ENCODE measurements at regions not wholly inside any gene's neighbourhood (a gene's known extent, or its start where the extent isn't known, plus 50 kb on each side); places are given as distances from the start of the nearest gene placed in this dataset.

GRCh38 chr11:97937501-97937900 lies 1083.2 kb upstream of the CNTN5 start:
- no peak for DNase-seq
- no peaks in the 10 kb centered on the region for H3K27me3 ChIP-seq
- H3K27ac ChIP-seq = no peak overlapping the region
- H3K9me3 ChIP-seq = no peaks in the 10 kb centered on the region
- H3K4me1 ChIP-seq = no peaks in the 10 kb centered on the region
- no peaks in the 10 kb centered on the region for H3K36me3 ChIP-seq
- TF ChIP-seq POLR2A (IDR thresholded peaks at IDR 0.05) = no peak
- no peak for TF ChIP-seq CTCF (IDR thresholded peaks at IDR 0.05)
- H3K4me3 ChIP-seq = no peak overlapping the region

- Histone ChIP-seq H3K4me1 (no peaks in the 10 kb centered on the region), H3K27me3 (no peaks in the 10 kb centered on the region), H3K4me3 (no peak overlapping the region), H3K27ac (no peak overlapping the region), H3K9me3 (no peaks in the 10 kb centered on the region), H3K36me3 (no peaks in the 10 kb centered on the region)
- TF ChIP-seq POLR2A (IDR thresholded peaks at IDR 0.05) (no peak), CTCF (IDR thresholded peaks at IDR 0.05) (no peak)
- no peak for DNase-seq
These were observed 1082.0 kb upstream of the CNTN5 start for GRCh38 chr11:97938789-97939188.

- Histone ChIP-seq H3K4me1 (no peaks in the 10 kb centered on the region), H3K27ac (no peak overlapping the region), H3K4me3 (no peak overlapping the region), H3K9me3 (no peaks in the 10 kb centered on the region), H3K36me3 (no peaks in the 10 kb centered on the region), H3K27me3 (no peaks in the 10 kb centered on the region)
- TF ChIP-seq CTCF (IDR thresholded peaks at IDR 0.05) (no peak), POLR2A (IDR thresholded peaks at IDR 0.05) (no peak)
- DNase-seq = no peak
These were observed 1077.3 kb upstream of the CNTN5 start for GRCh38 chr11:97943493-97943892.

- H3K27ac ChIP-seq = no peak overlapping the region
- DNase-seq = no peak
- no peak overlapping the region for H3K4me3 ChIP-seq
- TF ChIP-seq POLR2A (IDR thresholded peaks at IDR 0.05) (no peak), CTCF (IDR thresholded peaks at IDR 0.05) (no peak)
- no peaks in the 10 kb centered on the region for H3K9me3 ChIP-seq
- no peaks in the 10 kb centered on the region for H3K27me3 ChIP-seq
- no peaks in the 10 kb centered on the region for H3K4me1 ChIP-seq
- no peaks in the 10 kb centered on the region for H3K36me3 ChIP-seq
These were observed 1072.0 kb upstream of the CNTN5 start for GRCh38 chr11:97948793-97949192.

- no peak for TF ChIP-seq CTCF (IDR thresholded peaks at IDR 0.05)
- TF ChIP-seq POLR2A (IDR thresholded peaks at IDR 0.05) = no peak
- no peaks in the 10 kb centered on the region for H3K36me3 ChIP-seq
- H3K4me1 ChIP-seq = no peaks in the 10 kb centered on the region
- H3K27me3 ChIP-seq = no peaks in the 10 kb centered on the region
- no peaks in the 10 kb centered on the region for H3K9me3 ChIP-seq
- no peak for DNase-seq
- no peak overlapping the region for H3K4me3 ChIP-seq
- H3K27ac ChIP-seq = no peak overlapping the region
These were observed 1065.2 kb upstream of the CNTN5 start for GRCh38 chr11:97955595-97955994.

- H3K9me3 ChIP-seq = no peaks in the 10 kb centered on the region
- H3K4me1 ChIP-seq = no peaks in the 10 kb centered on the region
- DNase-seq = no peak
- no peak overlapping the region for H3K27ac ChIP-seq
- no peaks in the 10 kb centered on the region for H3K36me3 ChIP-seq
- H3K27me3 ChIP-seq = no peaks in the 10 kb centered on the region
- H3K4me3 ChIP-seq = no peak overlapping the region
- TF ChIP-seq CTCF (IDR thresholded peaks at IDR 0.05) (no peak), POLR2A (IDR thresholded peaks at IDR 0.05) (no peak)
These were observed 1063.8 kb upstream of the CNTN5 start for GRCh38 chr11:97956904-97957303.

Measured in Peyer's patch (tissue), 4 donors.